Duodenal mucosa (tissue), 2 donors: ENCODE measurements at regions not wholly inside any gene's neighbourhood (a gene's known extent, or its start where the extent isn't known, plus 50 kb on each side); places are given as distances from the start of the nearest gene placed in this dataset.
A peak's percentile ranks its signal among the peaks of the same experiment; 100 is the strongest.

Experiments
- H3K27ac ChIP-seq: one replicate; pipeline ENCODE4 v1.7.0; 2013; ENCODE audit warnings: low read depth, low read length
- H3K27me3 ChIP-seq, 2 donors: one replicate each; pipeline ENCODE4 v1.7.0; 2013; ENCODE audit warnings: low read length in 2 of 2, control low read depth in 1 of 2; ENCODE audit not compliant: insufficient read depth in 2 of 2, control insufficient read depth in 1 of 2
- H3K36me3 ChIP-seq, 2 donors: one replicate each; pipeline ENCODE4 v1.7.0; 2013; ENCODE audit warnings: low read length in 2 of 2, control low read depth in 1 of 2; ENCODE audit not compliant: insufficient read depth in 2 of 2, control insufficient read depth in 1 of 2
- H3K4me1 ChIP-seq, 2 donors: one replicate each; pipeline ENCODE4 v1.7.0; 2013; ENCODE audit warnings: low read length in 2 of 2, control low read depth in 1 of 2; ENCODE audit not compliant: insufficient read depth in 2 of 2, control insufficient read depth in 1 of 2
- H3K4me3 ChIP-seq, 2 donors: one replicate each; pipeline ENCODE4 v1.7.0; 2013; ENCODE audit warnings: low read length in 2 of 2, low read depth in 1 of 2
- H3K9ac ChIP-seq, 2 donors: one replicate each; pipeline ENCODE4 v1.7.0; 2013; ENCODE audit warnings: low read length in 2 of 2, low read depth in 1 of 2
- H3K9me3 ChIP-seq, 2 donors: one replicate each; pipeline ENCODE4 v1.7.0; 2013; ENCODE audit warnings: low read length in 2 of 2, control low read depth in 1 of 2; ENCODE audit not compliant: control insufficient read depth in 1 of 2

- no peak overlapping the region for H3K9ac ChIP-seq
- no peak overlapping the region for H3K4me3 ChIP-seq
- H3K4me1 ChIP-seq: peaks cover 4 to 14% of the 10 kb centered on the region in 2 donors
- H3K27ac ChIP-seq: no peak overlapping the region
- peaks cover 0 to 10% of the 10 kb centered on the region in 2 donors for H3K9me3 ChIP-seq
- no peaks in the 10 kb centered on the region for H3K27me3 ChIP-seq
- no peaks in the 10 kb centered on the region for H3K36me3 ChIP-seq
Measured at GRCh38 chr2:172364261-172364660, 63.1 kb upstream of the ITGA6 start.

DNA sequence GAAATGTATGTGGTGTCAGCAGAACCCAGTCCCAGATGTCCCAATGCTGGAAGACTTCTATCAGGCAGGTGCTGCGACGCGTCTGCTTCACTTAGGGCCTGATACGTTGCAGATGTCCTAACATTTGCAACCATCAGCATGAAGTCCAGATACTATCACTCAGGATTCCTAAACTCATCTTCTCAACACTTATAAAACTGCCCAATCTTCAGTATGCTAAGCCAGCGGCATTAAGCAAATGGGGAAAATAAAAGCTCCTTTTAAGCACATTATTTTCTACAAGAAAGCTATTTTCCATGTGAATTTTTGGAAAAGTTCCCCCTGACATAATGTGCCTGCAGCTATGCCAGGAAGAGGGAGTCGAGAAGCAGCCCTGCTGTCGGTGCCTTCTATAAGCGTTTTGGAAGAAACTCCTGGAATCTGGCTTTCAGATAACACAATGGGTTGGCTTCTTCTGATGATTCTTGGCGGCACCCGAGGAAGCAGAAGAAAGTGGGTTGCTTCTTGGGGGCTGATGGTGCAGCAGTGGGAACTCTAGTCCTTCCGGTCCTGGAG is 60.7 kb upstream of the ITGA6 start:
- Histone ChIP-seq H3K27me3 (no peaks in the 10 kb centered on the region), H3K9ac (no peak overlapping the region), H3K4me3 (no peak overlapping the region), H3K36me3 (no peaks in the 10 kb centered on the region), H3K27ac (no peak overlapping the region), H3K9me3 (peaks cover 0 to 11% of the 10 kb centered on the region in 2 donors), H3K4me1 (peaks cover 0 to 6% of the 10 kb centered on the region in 2 donors)

GRCh38 chr2:172370821-172371455 is 56.4 kb upstream of the ITGA6 start:
- Histone ChIP-seq H3K27me3 (no peaks in the 10 kb centered on the region), H3K9me3 (peaks cover 0 to 11% of the 10 kb centered on the region in 2 donors), H3K36me3 (no peaks in the 10 kb centered on the region), H3K4me1 (peaks cover 18 to 29% of the 10 kb centered on the region in 2 donors), H3K27ac (no peak overlapping the region), H3K4me3 (no peak overlapping the region), H3K9ac (no peak overlapping the region)

DNA sequence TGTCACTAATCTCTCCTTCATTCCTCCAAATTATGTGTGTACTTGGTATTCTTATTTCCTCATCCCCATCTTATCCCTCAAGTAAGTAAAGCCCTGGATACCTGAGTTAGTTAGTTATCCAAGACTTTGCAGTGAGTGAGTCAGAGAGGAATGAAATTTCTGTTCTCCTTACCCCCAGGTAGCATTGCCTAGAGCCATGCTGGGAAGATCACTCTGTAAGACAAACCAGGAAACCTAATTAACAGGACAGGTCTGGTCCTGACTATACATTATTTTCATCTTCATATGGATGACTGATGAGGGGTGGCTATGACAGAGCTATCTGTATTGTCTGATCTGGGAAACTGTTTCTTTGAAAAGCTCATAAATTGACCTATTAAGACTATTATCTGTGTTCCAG is 55.0 kb upstream of the ITGA6 start:
- Histone ChIP-seq H3K9me3 (peaks cover 0 to 11% of the 10 kb centered on the region in 2 donors), H3K27ac (no peak overlapping the region), H3K36me3 (no peaks in the 10 kb centered on the region), H3K27me3 (no peaks in the 10 kb centered on the region), H3K4me3 (no peak overlapping the region), H3K4me1 (peaks cover 18 to 29% of the 10 kb centered on the region in 2 donors), H3K9ac (no peak overlapping the region)

- Histone ChIP-seq H3K9ac (no peak overlapping the region), H3K4me1 (peaks cover 18 to 28% of the 10 kb centered on the region in 2 donors), H3K27me3 (no peaks in the 10 kb centered on the region), H3K9me3 (peaks cover 0 to 11% of the 10 kb centered on the region in 2 donors), H3K36me3 (no peaks in the 10 kb centered on the region), H3K4me3 (no peak overlapping the region), H3K27ac (no peak overlapping the region)
Measured at GRCh38 chr2:172373076-172373475, 54.3 kb upstream of the ITGA6 start.

DNA sequence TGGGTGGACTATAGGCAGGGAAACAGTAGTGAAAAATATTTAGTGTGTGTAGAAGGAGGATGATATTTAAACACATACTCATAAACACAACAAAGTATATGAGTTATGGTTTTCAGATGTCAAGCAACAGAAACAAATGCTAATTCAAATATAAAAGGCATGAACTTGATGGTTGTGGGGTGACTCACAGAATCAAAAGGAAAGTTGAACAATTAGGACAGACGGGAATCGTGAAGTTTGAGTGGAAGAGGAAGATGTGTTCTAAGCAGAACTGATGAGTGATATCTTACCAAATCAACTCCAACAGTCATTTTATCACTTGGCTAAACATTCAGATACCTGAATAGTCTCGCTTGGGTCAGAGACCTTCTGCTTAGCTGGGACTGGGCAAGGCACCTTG is 53.6 kb upstream of the ITGA6 start:
- Histone ChIP-seq H3K4me3 (no peak overlapping the region), H3K27ac (peak overlapping the region; percentile 68), H3K27me3 (no peaks in the 10 kb centered on the region), H3K9me3 (peaks cover 0 to 6% of the 10 kb centered on the region in 2 donors), H3K9ac (peak overlapping the region in 1 of 2 donors; percentile 34), H3K4me1 (peaks cover 18 to 23% of the 10 kb centered on the region in 2 donors), H3K36me3 (no peaks in the 10 kb centered on the region)

DNA sequence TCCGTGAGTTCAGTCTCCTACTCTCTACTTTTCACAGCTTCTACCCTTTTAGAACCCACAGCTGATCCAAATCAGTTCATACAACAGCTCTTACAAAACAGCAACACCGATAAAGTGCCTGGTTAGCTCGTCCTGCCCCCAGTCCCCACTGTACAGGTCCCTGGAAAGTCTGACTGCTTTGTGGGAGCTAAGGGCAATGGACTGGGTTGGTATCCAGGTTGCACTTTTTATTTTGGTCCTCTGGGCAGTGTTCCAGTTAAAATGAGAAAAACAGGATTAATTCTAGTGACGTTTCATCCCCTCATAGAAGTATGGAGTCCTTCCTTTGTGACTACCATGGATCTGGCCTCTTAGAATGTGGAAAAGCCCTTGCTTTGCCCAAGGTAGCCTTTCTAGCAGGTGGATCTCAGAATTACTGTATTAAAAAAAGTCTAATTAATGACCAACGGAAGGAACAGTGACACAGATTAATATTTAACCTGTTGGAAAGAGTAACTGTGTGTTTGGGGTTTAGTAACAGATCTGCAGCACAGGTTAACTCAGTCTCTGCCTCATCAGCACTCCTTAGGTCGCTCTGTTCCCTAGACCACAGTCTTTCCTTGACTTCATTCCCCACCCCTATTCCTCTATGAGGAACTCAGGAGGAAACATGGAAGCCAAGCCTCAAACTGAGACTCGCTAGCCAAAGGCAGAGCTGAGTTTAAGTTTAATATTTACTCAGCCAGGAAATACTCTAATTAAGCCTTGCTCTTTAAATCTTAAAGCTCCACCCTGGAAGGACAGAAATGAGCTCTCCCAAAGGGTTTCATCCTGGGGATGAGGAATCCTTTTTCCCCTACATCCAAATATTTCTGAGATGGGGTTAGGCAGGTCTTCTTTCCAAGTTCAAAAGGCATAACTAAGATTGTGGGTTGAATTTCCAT is 52.8 kb upstream of the ITGA6 start:
- Histone ChIP-seq H3K4me1 (peaks cover 18 to 23% of the 10 kb centered on the region in 2 donors), H3K9ac (peak overlapping the region in 1 of 2 donors; percentile 34), H3K4me3 (peak overlapping the region; percentile 35 to 53), H3K27me3 (no peaks in the 10 kb centered on the region), H3K27ac (peak overlapping the region; percentile 68), H3K36me3 (no peaks in the 10 kb centered on the region), H3K9me3 (peaks cover 4 to 6% of the 10 kb centered on the region in 2 donors)

DNA sequence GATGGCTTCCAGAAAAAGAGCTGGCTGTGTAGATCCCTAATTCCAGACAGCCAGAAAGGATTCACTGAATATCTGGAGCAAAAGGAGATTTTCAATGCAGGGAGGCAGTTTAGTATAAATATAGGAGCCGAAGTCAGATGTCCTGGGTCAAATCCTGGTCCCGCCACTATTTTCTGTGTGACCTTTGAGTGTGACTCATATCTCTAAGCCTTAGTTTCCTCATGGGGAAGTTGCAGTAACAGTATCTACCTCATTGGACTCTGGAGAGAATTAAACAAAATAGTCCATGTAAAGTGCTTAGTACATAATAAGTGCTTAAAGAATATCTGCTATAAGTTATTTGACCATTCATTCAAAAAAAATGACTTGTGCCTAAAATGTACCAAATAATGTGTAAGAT is 52.1 kb upstream of the ITGA6 start:
- peak overlapping the region in 1 of 2 donors; percentile 53 for H3K4me3 ChIP-seq
- no peaks in the 10 kb centered on the region for H3K27me3 ChIP-seq
- H3K27ac ChIP-seq: peak overlapping the region; percentile 68

GRCh38 chr2:172376016-172376415 is 51.4 kb upstream of the ITGA6 start:
- Histone ChIP-seq H3K9ac (no peak overlapping the region), H3K4me1 (peaks cover 18 to 23% of the 10 kb centered on the region in 2 donors), H3K27ac (no peak overlapping the region), H3K9me3 (peaks cover 4 to 6% of the 10 kb centered on the region in 2 donors), H3K4me3 (no peak overlapping the region), H3K27me3 (no peaks in the 10 kb centered on the region), H3K36me3 (no peaks in the 10 kb centered on the region)

More for the DNA sequence above, 52.1 kb upstream of the ITGA6 start:
- Histone ChIP-seq H3K9ac (peak overlapping the region in 1 of 2 donors; percentile 34), H3K36me3 (no peaks in the 10 kb centered on the region), H3K9me3 (peaks cover 4 to 6% of the 10 kb centered on the region in 2 donors), H3K4me1 (peaks cover 18 to 23% of the 10 kb centered on the region in 2 donors)
